ENCODE measurements at regions not wholly inside any gene's neighbourhood (a gene's known extent, or its start where the extent isn't known, plus 50 kb on each side); places are given as distances from the start of the nearest gene placed in this dataset.
A peak's percentile ranks its signal among the peaks of the same experiment; 100 is the strongest.
"Not testable (repeated sequence)": the region's sequence is repeated elsewhere in the genome, so short reads cannot be mapped to it uniquely, and the experiment has no call there.

DNA sequence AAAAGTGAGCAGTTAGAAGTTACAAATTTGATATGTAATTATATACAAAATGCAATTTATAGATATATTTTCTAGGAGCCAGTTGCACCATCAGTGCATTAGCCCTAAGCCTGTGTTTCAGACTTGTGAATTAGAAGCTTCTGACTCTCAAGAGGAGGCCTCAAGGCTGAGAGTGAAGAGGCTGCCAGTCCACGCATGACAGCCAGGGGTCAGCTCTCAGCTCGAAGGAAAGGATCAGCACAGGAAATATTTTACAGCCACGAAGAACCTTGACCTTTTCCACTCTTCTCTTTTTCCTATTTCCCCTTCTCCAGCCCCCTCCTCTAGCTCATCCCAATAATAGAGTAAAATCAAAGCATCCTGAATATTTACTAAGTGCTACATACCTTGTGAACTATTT, 642.4 kb downstream of the TRIML1 start:
- Histone ChIP-seq H3K4me3 (ENCODE audit: low read length) (no peak overlapping the region), H3K9ac (ENCODE audit: low read depth, low read length) (no peak overlapping the region), H3K27me3 (ENCODE audit: insufficient read depth, low read length) (no peaks in the 10 kb centered on the region), H3K9me3 (ENCODE audit: insufficient read depth, low read depth, low read length) (no peaks in the 10 kb centered on the region), H3K27ac (ENCODE audit: low read depth, low read length) (no peak overlapping the region), H3K36me3 (ENCODE audit: insufficient read depth, low read length) (no peaks in the 10 kb centered on the region), H3K4me1 (ENCODE audit: insufficient read depth, low read length) (no peaks in the 10 kb centered on the region)
- 67% methylated on average over 3 of the region's 3 CpGs for WGBS

DNA sequence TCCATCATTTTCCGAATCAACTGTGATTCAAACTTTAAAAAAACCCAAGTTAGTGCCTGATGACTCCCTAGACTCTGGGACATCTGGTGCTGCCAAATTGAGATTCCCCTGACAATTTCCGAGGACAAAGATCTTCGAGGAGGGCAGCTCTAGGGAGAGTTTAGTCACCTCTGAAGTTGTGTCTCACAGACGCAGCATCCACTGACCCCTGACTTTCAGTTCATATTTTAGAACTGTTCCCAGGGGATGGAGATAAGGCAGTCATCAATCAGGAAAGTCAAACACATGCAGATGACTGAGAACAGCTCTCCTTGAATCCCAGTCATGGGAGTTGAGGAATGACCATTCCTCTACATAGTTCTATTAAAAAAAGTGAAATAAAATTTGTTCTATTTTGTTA, 643.9 kb downstream of the TRIML1 start:
- H3K36me3 ChIP-seq (ENCODE audit: insufficient read depth, low read length) = no peaks in the 10 kb centered on the region
- WGBS = 95% methylated on average over 4 of the region's 4 CpGs
- H3K27ac ChIP-seq (ENCODE audit: low read depth, low read length) = no peak overlapping the region
- H3K4me3 ChIP-seq (ENCODE audit: low read length) = no peak overlapping the region
- no peaks in the 10 kb centered on the region for H3K4me1 ChIP-seq (ENCODE audit: insufficient read depth, low read length)
- H3K9ac ChIP-seq (ENCODE audit: low read depth, low read length) = no peak overlapping the region
- H3K9me3 ChIP-seq (ENCODE audit: insufficient read depth, low read depth, low read length) = no peaks in the 10 kb centered on the region
- no peaks in the 10 kb centered on the region for H3K27me3 ChIP-seq (ENCODE audit: insufficient read depth, low read length)

DNA sequence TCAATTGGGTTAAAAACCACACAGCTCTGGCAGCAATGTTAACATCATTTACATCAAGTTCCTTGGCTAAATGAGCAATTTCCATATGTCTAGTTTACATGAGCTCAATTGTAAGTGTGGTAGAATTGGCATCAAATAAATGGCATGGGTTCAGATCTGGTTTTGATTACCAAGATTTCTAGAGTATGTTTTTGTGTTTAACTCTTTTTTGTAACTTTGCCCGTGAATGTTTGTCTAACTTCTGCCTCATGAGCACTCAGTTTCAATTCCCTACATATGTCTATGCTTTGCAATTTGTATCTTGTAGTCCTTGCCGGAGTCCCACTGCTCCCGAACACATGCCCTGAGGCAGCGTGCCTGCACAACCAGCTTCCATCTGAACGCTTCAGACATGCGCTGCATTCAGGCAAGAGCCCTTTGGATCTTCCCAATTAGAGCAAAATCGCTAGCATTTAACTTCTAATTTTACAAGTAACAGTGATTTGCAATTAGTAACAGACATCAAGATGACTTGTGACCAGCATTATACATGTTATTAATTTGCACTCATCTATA, 644.4 kb downstream of the TRIML1 start:
- no peak overlapping the region for H3K4me3 ChIP-seq (ENCODE audit: low read length)
- no peak overlapping the region for H3K27ac ChIP-seq (ENCODE audit: low read depth, low read length)
- H3K36me3 ChIP-seq (ENCODE audit: insufficient read depth, low read length) = no peaks in the 10 kb centered on the region
- H3K9ac ChIP-seq (ENCODE audit: low read depth, low read length) = no peak overlapping the region
- 96% methylated on average over 7 of the region's 7 CpGs for WGBS
- no peaks in the 10 kb centered on the region for H3K9me3 ChIP-seq (ENCODE audit: insufficient read depth, low read depth, low read length)
- no peaks in the 10 kb centered on the region for H3K27me3 ChIP-seq (ENCODE audit: insufficient read depth, low read length)
- H3K4me1 ChIP-seq (ENCODE audit: insufficient read depth, low read length) = no peaks in the 10 kb centered on the region

DNA sequence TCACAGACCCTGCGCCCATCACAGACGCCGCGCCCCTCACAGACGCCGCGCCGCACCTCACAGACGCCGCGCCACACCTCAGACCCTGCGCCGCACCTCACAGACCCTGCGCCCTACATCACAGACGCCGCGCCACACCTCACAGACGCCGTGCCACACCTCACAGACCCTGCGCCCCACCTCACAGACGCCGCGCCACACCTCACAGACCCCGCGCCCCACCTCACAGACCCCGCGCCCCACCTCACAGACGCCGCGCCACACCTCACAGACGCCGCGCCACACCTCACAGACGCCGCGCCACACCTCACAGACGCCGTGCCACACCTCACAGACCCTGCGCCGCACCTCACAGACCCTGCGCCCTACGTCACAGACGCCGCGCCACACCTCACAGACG, 657.4 kb downstream of the TRIML1 start:
- H3K27ac ChIP-seq (ENCODE audit: low read depth, low read length); H3K9me3 ChIP-seq (ENCODE audit: insufficient read depth, low read depth, low read length); H3K27me3 ChIP-seq (ENCODE audit: insufficient read depth, low read length); H3K9ac ChIP-seq (ENCODE audit: low read depth, low read length); H3K36me3 ChIP-seq (ENCODE audit: insufficient read depth, low read length); H3K4me1 ChIP-seq (ENCODE audit: insufficient read depth, low read length); H3K4me3 ChIP-seq (ENCODE audit: low read length): not testable (repeated sequence)
- 96% methylated on average over 45 of the region's 46 CpGs for WGBS

DNA sequence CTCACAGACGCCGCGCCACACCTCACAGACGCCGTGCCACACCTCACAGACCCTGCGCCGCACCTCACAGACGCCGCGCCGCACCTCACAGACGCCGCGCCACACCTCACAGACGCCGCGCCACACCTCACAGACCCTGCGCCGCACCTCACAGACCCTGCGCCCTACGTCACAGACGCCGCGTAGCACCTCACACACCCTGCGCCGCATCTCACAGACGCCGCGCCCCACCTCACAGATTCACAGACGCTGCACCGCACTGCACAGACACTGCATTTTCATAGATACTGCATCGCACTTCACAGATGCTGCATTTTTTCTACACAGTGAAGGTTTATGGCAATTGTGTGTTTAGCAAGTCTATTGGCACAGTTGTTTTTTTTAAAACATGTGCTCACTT, 657.8 kb downstream of the TRIML1 start:
- H3K36me3 ChIP-seq (ENCODE audit: insufficient read depth, low read length); H3K27me3 ChIP-seq (ENCODE audit: insufficient read depth, low read length); H3K27ac ChIP-seq (ENCODE audit: low read depth, low read length); H3K9ac ChIP-seq (ENCODE audit: low read depth, low read length); H3K9me3 ChIP-seq (ENCODE audit: insufficient read depth, low read depth, low read length); H3K4me1 ChIP-seq (ENCODE audit: insufficient read depth, low read length); H3K4me3 ChIP-seq (ENCODE audit: low read length): not testable (repeated sequence)
- WGBS = 86% methylated on average over 32 of the region's 32 CpGs

DNA sequence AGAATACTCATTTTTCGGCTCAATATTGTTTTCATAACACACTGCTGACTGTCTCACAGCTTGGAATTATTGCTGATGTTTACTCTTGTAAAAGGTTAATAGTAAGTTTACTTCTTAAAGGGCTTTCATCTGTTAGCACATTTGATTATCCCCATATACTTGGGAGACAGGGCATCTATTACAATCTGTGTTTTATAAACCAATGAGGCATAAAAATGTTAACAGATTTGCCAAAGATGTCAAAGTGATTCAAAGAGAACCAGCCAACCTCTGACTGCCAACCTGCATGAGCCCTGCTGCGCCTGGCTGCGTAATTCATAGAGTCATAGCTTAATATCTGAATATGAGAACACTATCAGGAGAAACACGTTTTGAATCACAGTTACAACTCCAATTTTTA, 665.6 kb downstream of the TRIML1 start:
- H3K9me3 ChIP-seq (ENCODE audit: insufficient read depth, low read depth, low read length) = no peaks in the 10 kb centered on the region
- H3K4me1 ChIP-seq (ENCODE audit: insufficient read depth, low read length) = no peaks in the 10 kb centered on the region
- no peaks in the 10 kb centered on the region for H3K36me3 ChIP-seq (ENCODE audit: insufficient read depth, low read length)
- H3K27ac ChIP-seq (ENCODE audit: low read depth, low read length) = no peak overlapping the region
- no peak overlapping the region for H3K4me3 ChIP-seq (ENCODE audit: low read length)
- 97% methylated on average over 4 of the region's 4 CpGs for WGBS
- H3K27me3 ChIP-seq (ENCODE audit: insufficient read depth, low read length) = no peaks in the 10 kb centered on the region
- H3K9ac ChIP-seq (ENCODE audit: low read depth, low read length) = no peak overlapping the region

DNA sequence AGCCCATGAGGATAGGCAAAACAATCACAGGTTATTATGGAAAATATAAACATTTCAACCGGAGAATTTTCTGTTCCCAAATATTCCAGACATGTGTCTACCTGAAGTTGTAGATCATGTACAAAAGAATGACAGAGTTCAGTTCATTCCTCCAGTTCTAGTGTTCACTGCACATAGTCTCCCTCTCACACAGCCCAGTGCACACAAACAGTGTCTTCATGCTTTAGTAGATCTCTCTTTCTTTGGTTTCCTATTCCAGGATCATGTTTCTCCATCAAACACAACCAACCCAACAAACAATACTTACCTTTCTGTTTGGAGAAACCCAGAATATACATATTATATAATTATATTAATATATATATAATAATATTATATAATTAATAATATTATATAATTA, 671.9 kb downstream of the TRIML1 start:
- H3K36me3 ChIP-seq (ENCODE audit: insufficient read depth, low read length) = no peaks in the 10 kb centered on the region
- 92% methylated on average over 1 of the region's 1 CpG for WGBS
- no peak overlapping the region for H3K4me3 ChIP-seq (ENCODE audit: low read length)
- H3K27me3 ChIP-seq (ENCODE audit: insufficient read depth, low read length) = no peaks in the 10 kb centered on the region
- peaks cover 18% of the 10 kb centered on the region; the same call in 1 of the 2 replicates for H3K9me3 ChIP-seq (ENCODE audit: insufficient read depth, low read depth, low read length)
- H3K9ac ChIP-seq (ENCODE audit: low read depth, low read length) = no peak overlapping the region
- H3K27ac ChIP-seq (ENCODE audit: low read depth, low read length) = no peak overlapping the region
- H3K4me1 ChIP-seq (ENCODE audit: insufficient read depth, low read length) = no peaks in the 10 kb centered on the region

DNA sequence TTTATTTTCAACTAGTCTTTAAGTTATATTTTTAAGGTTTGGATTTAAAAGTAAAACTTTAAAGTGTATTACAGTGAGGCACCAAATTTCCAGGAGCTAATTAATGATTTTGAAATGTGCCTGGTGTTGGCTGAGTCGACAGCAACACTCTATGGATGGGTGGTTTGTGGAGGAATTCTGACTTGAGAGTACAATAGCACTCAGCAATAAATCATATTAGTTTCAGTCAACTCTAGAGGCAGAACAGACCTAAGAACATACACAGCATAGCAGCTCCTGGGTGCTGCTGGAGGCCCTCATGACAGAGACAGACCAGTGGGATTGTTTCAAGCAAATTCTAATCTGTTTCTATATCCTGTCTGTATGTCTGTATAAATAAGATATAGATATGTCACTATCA, 673.4 kb downstream of the TRIML1 start:
- no peaks in the 10 kb centered on the region for H3K27me3 ChIP-seq (ENCODE audit: insufficient read depth, low read length)

DNA sequence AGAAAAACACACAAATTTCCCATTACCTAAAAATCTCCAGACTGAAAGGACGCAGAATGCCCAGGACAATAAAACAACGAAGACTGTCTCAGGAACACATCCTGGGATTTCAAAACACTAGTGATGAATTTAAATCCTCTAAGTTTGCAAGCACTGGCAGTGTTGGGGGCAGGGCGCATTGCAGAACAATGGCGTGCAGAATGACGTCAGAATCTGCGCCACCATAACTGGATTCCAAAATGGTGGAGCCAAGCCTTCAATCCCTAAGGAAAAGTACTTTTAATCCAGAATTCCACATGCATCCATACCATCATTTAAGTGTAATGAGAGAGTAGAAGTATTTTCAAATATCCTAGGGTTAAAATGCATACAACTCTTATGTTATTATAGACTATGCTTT, 679.1 kb downstream of the TRIML1 start:
- Histone ChIP-seq H3K4me1 (ENCODE audit: insufficient read depth, low read length) (peaks cover 11% of the 10 kb centered on the region), H3K9me3 (ENCODE audit: insufficient read depth, low read depth, low read length) (peaks cover 15% of the 10 kb centered on the region; the same call in 1 of the 2 replicates), H3K4me3 (ENCODE audit: low read length) (no peak overlapping the region), H3K27ac (ENCODE audit: low read depth, low read length) (no peak overlapping the region), H3K9ac (ENCODE audit: low read depth, low read length) (no peak overlapping the region), H3K36me3 (ENCODE audit: insufficient read depth, low read length) (no peaks in the 10 kb centered on the region), H3K27me3 (ENCODE audit: insufficient read depth, low read length) (no peaks in the 10 kb centered on the region)
- WGBS = 94% methylated on average over 6 of the region's 6 CpGs

More for the DNA sequence above, 673.4 kb downstream of the TRIML1 start:
- H3K9me3 ChIP-seq (ENCODE audit: insufficient read depth, low read depth, low read length) = peaks cover 18% of the 10 kb centered on the region; the same call in 1 of the 2 replicates
- no peaks in the 10 kb centered on the region for H3K4me1 ChIP-seq (ENCODE audit: insufficient read depth, low read length)
- no peak overlapping the region for H3K27ac ChIP-seq (ENCODE audit: low read depth, low read length)
- WGBS = 86% methylated on average over 1 of the region's 1 CpG
- no peaks in the 10 kb centered on the region for H3K36me3 ChIP-seq (ENCODE audit: insufficient read depth, low read length)
- no peak overlapping the region for H3K4me3 ChIP-seq (ENCODE audit: low read length)
- H3K9ac ChIP-seq (ENCODE audit: low read depth, low read length) = no peak overlapping the region

DNA sequence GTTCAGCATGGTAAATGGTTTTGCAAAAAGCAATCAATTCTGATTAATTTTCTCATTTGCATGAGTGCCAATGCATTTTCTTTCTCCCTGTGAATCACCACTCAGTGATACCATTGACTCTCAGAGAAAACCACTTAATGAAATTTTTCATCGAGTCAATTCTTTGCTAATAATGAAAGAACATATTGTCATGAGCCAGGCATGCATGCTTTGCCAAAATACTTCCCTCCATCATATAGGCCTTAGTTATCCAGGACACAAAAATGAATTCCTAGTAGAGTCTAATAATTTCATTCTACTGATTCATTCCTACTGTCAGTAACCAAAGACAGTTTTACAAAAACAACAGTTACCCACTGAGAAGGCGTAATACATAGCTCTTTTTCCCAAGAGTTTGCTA, 680.0 kb downstream of the TRIML1 start:
- Histone ChIP-seq H3K27me3 (ENCODE audit: insufficient read depth, low read length) (no peaks in the 10 kb centered on the region), H3K36me3 (ENCODE audit: insufficient read depth, low read length) (no peaks in the 10 kb centered on the region)
- 95% methylated on average over 2 of the region's 2 CpGs for WGBS

DNA sequence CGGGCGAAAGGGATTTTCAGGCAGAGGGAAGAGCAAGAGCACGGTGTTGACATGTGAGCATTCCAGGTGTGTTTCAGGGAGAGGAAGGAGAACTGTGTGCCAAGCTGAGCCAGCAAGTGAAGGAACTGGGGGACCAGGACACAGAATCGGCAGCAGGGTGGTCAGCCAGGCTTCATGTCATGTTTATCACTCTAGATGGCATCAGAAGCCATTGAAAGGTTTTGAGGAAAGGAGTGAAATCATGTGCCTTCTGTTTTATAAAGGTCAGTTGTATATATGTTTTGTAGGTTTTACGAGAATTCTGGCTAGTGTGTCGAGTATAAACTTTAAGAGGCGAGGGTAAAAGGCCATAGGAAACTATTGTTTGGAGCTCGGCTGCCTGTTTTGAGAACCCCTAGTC, 682.3 kb downstream of the TRIML1 start:
- no peaks in the 10 kb centered on the region for H3K36me3 ChIP-seq (ENCODE audit: insufficient read depth, low read length)
- H3K27me3 ChIP-seq (ENCODE audit: insufficient read depth, low read length) = no peaks in the 10 kb centered on the region
- H3K9ac ChIP-seq (ENCODE audit: low read depth, low read length) = no peak overlapping the region

More for the DNA sequence above, 680.0 kb downstream of the TRIML1 start:
- no peak overlapping the region for H3K27ac ChIP-seq (ENCODE audit: low read depth, low read length)
- H3K4me1 ChIP-seq (ENCODE audit: insufficient read depth, low read length) = peaks cover 11% of the 10 kb centered on the region
- no peak overlapping the region for H3K4me3 ChIP-seq (ENCODE audit: low read length)
- no peak overlapping the region for H3K9ac ChIP-seq (ENCODE audit: low read depth, low read length)
- peaks cover 6% of the 10 kb centered on the region; the same call in 1 of the 2 replicates for H3K9me3 ChIP-seq (ENCODE audit: insufficient read depth, low read depth, low read length)

DNA sequence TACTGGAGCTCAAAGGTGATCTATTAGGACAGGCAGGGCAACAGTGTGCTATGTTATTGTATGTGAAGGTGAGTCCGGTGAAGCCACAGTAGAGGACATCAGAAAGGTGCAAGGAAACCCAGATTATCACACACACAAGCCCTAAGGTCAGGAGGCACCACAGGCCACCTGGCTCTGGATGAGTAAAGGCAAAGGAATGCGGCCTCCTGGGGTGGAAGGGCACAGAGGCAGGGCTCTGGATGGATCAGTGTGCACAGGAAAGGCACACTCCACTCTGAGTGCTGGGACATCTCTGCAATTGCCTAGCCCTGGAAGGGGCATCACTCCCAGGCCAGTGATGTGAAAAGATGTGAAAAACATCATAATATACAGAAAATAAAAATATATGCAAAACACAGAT, 683.5 kb downstream of the TRIML1 start:
- H3K4me3 ChIP-seq (ENCODE audit: low read length) = no peak overlapping the region
- no peak overlapping the region for H3K9ac ChIP-seq (ENCODE audit: low read depth, low read length)
- H3K36me3 ChIP-seq (ENCODE audit: insufficient read depth, low read length) = no peaks in the 10 kb centered on the region
- H3K27me3 ChIP-seq (ENCODE audit: insufficient read depth, low read length) = no peaks in the 10 kb centered on the region
- peaks cover 11% of the 10 kb centered on the region for H3K4me1 ChIP-seq (ENCODE audit: insufficient read depth, low read length)
- 91% methylated on average over 1 of the region's 2 CpGs for WGBS
- no peaks in the 10 kb centered on the region for H3K9me3 ChIP-seq (ENCODE audit: insufficient read depth, low read depth, low read length)
- peak overlapping the region; percentile 45; the same call in 1 of the 2 replicates for H3K27ac ChIP-seq (ENCODE audit: low read depth, low read length)

More for the DNA sequence above, 682.3 kb downstream of the TRIML1 start:
- 92% methylated on average over 8 of the region's 8 CpGs for WGBS
- H3K27ac ChIP-seq (ENCODE audit: low read depth, low read length) = no peak overlapping the region
- H3K9me3 ChIP-seq (ENCODE audit: insufficient read depth, low read depth, low read length) = no peaks in the 10 kb centered on the region
- H3K4me3 ChIP-seq (ENCODE audit: low read length) = no peak overlapping the region
- peaks cover 11% of the 10 kb centered on the region for H3K4me1 ChIP-seq (ENCODE audit: insufficient read depth, low read length)

Measured in HUES64 (cell line).